Stimulated activated CD8-positive, alpha-beta memory T cell treated with anti-CD3 and anti-CD28 coated beads, Interleukin-7, amount 100 ng/mL, for 4 hours (primary cell): ENCODE measurements at regions not wholly inside any gene's neighbourhood (a gene's known extent, or its start where the extent isn't known, plus 50 kb on each side); places are given as distances from the start of the nearest gene placed in this dataset.

Experiments used
- DNase-seq, 2 donors: peaks; one replicate each; pipeline ENCODE4 v3.0.0-alpha.2; 2020; ENCODE audit warnings: low read depth in 2 of 2

GRCh38 chr4:157885811-157886210 lies 287.0 kb downstream of the GASK1B start:
- no peak for DNase-seq

DNA sequence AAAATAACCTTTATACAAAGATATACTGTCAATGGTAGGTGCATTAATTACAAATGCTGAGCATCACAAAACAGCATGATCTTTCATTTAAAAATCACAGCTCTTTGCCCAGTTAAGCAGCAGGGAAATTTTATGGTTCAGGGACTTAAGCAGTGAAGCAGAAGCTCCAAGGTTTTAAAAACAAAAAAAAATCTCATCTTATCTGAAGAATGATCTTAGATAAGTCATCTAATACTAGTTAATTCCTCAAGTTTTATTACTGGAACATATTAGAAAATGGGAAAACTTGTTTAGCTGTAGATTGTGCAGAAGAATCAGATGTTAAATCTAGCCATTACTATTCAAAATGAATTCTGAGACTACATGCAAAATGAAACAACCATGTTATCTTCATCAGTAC lies 289.9 kb downstream of the GASK1B start:
- DNase-seq: no peak

DNA sequence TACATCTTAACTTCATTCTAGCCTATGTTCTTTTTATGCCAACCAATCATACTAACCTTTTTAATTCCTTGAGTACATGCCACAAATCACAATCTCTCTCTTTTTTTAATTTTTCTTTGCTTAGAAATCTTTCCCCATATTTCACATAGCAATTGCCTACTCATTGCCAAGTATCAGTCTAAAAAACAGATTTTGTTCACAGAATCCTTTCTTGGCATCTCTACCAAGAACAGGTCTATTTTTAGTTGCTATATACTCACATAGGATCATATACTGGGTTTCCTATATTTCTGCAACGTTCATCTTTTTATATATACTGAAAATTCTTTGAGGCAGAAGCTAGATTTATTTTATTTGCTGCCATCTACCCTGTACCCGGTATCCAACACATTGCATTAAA lies 292.1 kb downstream of the GASK1B start:
- no peak for DNase-seq

GRCh38 chr4:157854819-157855218 lies 318.0 kb downstream of the GASK1B start:
- no peak for DNase-seq

DNA sequence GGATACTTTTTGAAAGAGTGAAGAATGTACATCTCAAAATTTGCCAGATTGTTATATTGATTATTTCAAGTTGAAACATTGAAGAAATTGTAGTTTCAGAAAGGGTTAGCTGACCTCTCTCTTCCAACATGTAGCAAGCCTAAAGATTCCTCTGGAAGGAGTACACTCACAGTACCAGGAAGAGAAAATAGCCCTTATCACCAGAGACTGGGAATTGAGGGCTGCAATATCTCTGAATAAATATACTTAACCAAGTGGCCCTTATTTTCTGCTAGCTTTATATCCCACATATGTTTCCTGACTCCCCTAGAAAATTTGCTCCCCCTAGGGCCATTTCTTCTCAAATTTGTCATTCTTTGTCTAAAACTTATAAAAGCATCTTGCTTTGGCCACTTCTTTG lies 332.2 kb downstream of the GASK1B start:
- DNase-seq: no peak

- DNase-seq: no peak
Measured at GRCh38 chr4:157840034-157840433, 332.8 kb downstream of the GASK1B start.

- no peak for DNase-seq
Measured at GRCh38 chr4:157838366-157838765, 334.5 kb downstream of the GASK1B start.

DNA sequence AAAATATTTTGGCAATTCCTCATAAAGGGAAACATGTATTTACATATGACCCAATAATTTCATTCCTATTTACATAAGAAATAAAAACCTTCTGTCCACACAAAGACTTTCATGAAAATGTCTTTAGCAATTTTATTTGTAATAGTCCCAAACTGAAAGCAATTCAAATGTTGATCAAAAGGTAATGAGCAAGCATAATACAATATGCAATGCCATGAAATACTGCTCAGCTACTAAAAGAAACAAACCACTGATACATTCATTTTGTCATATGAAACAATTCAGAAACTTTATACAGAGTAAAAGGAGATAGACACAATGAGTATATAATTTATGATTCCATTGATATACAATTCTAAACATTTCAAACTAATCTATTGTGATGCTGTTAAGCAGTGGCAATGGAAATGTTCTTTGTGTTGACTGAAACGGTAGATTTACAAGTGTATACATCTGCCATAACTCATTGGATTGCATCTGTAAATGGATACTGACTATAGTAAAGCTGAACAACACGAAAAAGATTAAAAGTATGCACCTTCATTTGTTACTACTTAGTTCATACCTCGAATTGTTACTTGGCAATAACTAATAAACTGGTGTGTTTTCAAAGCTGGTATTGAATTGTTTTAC lies 335.6 kb downstream of the GASK1B start:
- no peak for DNase-seq

DNA sequence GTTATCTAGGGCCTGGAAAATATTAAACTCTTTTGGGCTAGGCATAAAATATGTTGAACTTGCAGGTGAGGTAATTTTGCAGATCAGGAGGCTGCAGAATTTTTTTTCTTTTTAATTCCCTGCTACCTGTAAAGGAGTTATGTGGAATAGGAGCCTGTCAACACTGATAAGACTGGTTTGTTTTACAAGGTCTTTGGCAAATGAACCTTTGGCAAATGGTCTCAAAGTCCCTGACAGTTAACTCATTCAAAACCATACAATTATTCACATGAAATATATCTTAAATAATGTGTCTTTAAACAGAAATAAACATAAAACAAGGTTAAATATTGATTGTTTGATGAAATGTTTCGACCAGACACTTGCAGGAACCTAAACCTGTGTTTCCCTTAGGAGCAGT lies 340.2 kb downstream of the GASK1B start:
- no peak for DNase-seq

- no peak for DNase-seq
Measured at GRCh38 chr4:157824021-157824420, 348.8 kb downstream of the GASK1B start.

GRCh38 chr4:157821814-157822213 lies 351.0 kb downstream of the GASK1B start:
- no peak for DNase-seq

DNA sequence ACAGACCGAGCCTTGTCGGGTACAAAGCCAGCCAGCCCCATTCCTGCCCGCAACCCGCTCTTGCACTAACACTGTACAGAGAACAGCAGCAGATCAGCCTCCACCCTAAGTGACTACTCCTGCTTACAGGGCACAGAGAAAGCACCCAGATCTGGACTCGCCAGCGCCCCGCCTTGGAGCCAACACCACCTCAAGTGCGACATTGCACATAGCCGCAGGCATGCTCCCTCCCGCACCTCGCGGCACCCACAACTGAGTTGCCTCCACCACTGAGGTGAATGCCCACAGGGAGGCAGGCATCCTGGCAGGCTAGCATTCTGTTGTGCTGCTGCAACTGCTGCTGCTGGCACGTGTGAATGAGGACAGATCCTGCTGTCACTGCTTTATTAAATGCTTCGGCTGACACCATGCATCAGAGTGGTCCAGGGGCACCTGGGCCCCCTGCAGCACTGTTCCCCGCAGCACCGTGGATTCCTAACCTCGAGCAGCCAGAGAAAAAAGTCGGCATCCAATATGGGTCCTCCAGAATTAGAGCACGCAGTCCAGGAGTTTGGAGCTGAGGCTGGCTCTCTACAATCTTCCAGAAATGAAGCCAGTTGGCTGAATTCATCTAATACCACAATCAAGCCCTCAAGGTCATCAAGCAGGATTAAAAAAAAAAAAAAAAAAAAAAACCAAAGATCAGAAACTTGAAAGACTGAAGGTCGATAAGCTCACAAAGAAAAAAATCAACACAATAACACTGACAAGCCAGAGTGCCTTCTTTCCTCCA lies 352.9 kb downstream of the GASK1B start:
- DNase-seq: no peak

- DNase-seq: no peak
Measured at GRCh38 chr4:157818946-157819692, 353.7 kb downstream of the GASK1B start.

DNA sequence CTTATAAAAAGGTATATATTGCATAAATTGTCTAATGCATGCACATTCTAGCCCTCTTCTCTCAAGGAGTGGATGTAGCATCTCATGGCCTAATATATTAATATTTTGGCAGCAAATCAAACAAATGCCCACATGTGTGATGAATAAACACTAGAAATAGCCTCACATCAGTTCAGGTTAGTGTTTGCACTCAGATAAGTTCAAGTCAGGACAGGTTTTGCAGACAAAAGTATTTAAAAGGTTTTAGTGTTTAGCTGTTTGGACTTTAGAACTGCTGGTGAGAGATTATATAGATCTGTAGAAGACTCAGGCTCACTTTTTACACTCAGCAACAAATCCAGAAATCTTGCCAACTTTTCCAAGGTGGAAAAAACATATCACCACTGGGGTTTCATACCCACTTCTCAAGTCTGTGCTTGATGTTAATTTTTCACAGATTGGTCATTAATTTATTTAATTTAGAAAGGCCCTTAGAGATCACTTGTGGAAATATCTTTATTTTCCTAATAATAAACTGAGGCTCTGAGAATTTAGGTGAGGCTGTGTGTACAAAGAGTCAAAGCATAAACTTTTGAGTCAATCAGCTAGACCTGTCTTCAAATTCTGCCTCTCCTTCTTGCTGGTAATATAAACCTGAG lies 362.6 kb downstream of the GASK1B start:
- no peak for DNase-seq

GRCh38 chr4:157808796-157809383 lies 363.9 kb downstream of the GASK1B start:
- no peak for DNase-seq

DNA sequence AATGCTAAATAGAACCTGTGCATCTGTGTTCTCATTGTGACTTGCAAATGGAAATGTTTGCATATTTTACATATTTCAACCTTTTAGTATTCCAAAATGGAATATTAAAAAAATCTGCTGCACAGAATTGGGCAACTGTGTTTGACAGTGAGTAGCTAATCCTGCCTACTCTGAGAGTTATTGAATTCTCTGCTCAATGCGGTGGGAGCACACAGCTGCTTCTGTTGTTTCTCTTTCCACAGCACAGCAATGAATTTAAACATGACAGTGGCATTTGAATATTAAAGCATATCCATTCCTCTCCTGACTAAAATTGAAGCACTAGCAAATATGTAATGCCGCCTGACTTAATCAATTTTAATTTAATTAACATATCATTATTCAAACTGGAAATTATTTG lies 366.6 kb downstream of the GASK1B start:
- no peak for DNase-seq

DNA sequence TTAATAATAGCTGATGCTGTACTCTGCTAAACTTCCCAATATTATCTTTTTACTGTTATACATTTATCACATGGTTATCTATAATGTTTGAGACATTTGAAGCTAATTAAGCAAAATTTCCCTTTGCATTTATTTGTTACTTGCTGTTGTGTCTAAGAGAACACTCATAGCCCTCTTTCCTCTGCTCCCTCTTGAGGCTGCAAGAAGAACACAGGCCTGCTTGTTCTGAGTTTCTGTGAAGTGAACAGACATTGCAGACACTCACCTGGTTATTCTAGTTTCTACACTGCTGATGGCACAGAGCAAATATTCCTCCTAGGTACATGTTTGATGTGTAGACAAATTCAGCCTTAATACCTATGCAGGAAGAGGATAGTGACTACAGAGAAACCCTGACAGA lies 367.8 kb downstream of the GASK1B start:
- DNase-seq: no peak

- DNase-seq: no peak
Measured at GRCh38 chr4:157803845-157804521, 368.8 kb downstream of the GASK1B start.

DNA sequence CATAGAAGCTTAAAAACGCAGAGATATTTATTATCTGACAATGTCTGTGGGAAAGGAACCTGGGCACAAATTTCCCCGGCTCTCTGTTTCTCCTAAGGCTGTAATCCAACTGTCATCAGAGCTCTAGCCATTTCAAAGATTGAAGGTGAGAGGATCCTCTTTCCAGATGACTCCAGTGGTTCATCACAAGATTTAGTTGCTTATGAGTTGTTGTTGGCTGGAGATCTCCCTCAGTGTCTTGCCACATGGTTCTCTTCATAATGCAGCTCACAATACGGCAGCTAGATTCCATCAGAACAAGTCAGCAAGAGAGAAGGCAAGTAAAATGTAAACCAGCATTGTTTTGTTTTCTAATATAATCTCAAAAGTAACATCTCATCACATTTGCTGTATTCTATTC lies 369.4 kb downstream of the GASK1B start:
- DNase-seq: no peak

DNA sequence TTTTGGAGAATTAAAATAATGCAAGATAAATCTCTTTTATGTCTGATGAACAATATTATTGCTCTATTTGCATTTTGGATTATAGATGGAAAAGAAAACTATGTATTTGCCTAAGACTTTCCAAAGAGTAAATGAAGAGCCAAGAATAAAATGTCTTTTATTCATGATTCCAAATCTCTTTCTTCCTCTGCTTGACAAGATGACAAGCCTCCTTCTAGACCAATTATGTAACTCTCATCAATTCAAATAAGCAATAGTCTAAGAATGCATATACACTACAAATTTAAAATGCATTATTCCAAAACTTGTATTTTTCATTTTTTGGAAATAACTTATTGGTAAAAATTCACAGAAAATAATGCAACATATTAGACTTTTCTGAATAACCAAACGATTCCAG lies 377.3 kb downstream of the GASK1B start:
- no peak for DNase-seq

DNA sequence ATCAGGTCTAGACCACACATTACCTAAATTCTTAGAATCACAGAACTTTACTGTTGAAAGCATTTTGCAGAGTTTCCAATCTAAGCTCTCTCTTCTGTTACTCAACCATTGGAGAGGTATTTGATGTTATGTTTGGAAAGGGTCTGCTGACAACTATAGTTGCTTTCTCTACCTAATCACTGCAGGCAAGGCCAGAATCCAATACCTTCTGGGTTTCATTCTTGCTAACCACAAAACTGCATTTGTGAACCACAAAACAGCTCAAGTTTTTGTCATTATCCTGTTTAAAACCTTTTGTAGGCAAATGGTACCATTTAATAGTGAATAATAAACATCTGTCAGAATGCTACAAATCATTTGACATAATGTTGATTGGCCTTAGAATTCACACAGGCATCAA lies 380.1 kb downstream of the GASK1B start:
- no peak for DNase-seq
